ENCODE measurements at regions not wholly inside any gene's neighbourhood (a gene's known extent, or its start where the extent isn't known, plus 50 kb on each side); places are given as distances from the start of the nearest gene placed in this dataset.

DNA sequence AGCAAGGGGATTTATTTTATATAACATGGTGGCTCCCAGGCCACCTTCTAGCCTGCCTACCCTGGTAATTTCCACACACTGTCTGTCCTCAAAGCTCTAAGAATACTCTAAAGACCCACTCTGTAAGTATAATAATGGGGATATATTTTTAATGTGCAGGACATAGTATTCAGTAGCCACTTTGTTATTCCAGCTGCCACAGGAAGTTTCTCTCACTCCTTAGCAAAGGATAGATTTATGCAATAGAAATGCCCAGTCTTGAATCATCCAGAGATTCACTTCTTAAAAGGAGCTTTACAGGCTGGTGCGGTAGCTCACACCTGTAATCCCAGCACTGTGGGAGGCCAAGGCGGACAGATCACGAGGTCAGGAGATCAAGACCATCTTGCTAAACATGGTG, 68.4 kb upstream of the LDLRAD3 start:
- TF ChIP-seq CTCF (IDR thresholded peaks at IDR 0.05), result no peak
- TF ChIP-seq POLR2A (IDR thresholded peaks at IDR 0.05), result no peak

Measured in tibial nerve (tissue), 3 donors.